PC-9 (cell line): ENCODE measurements at regions not wholly inside any gene's neighbourhood (a gene's known extent, or its start where the extent isn't known, plus 50 kb on each side); places are given as distances from the start of the nearest gene placed in this dataset.

Experiments
- BruUV-seq: library from RNA; stranded (reverse); fragments of 400-500 nt; replicated peaks from 2 replicates; lab custom pipeline; 2021; lab: Mats Ljungman, UMichigan
- CTCF ChIA-PET: fragments of 300-600 bp; sonication (Branson Sonifier 250); formaldehyde crosslinking; loops from one replicate; lab custom pipeline; 2022; ENCODE audit warnings: antibody characterized with exemption; lab: Charles Lee
- POLR2A ChIA-PET: fragments of 300-600 bp; sonication (Branson Sonifier 250); formaldehyde crosslinking; loops from one replicate; lab custom pipeline; 2022; ENCODE audit warnings: antibody characterized with exemption; ENCODE audit not compliant: unreplicated experiment; lab: Charles Lee
- DNase-seq, 2 experiments: peaks; one replicate each; pipeline versions ENCODE4 v3.0.0 to v3.0.0-alpha.2; 2015 to 2022; ENCODE audit warnings: mixed read lengths in 1 of 2
- H2AFZ ChIP-seq: fragments of 200-600 bp; sonication (generic); 2 replicates; pipeline ENCODE4 v1.8.1; 2017; ENCODE audit warnings: antibody characterized with exemption
- H3F3A ChIP-seq: fragments of 200-600 bp; sonication (generic); 2 replicates; pipeline ENCODE4 v1.8.1; 2017; ENCODE audit warnings: antibody characterized with exemption, mild to moderate bottlenecking, low read depth; ENCODE audit not compliant: insufficient read depth
- H3K27ac ChIP-seq: fragments of 200-600 bp; sonication (generic); 2 replicates; pipeline ENCODE4 v1.6.1; 2016; ENCODE audit warnings: mixed run types
- H3K27me3 ChIP-seq: fragments of 200-600 bp; sonication (generic); 2 replicates; pipeline ENCODE4 v1.6.1; 2016; ENCODE audit warnings: low read depth, mixed run types; ENCODE audit not compliant: insufficient read depth
- H3K36me3 ChIP-seq: fragments of 200-600 bp; sonication (generic); 2 replicates; pipeline ENCODE4 v1.6.1; 2016; ENCODE audit warnings: low read depth, mixed run types
- H3K4me1 ChIP-seq: fragments of 200-600 bp; sonication (generic); replicated peaks from 2 replicates; pipeline ENCODE4 v1.6.1; 2016; ENCODE audit warnings: mixed run types; ENCODE audit not compliant: insufficient read depth
- H3K4me2 ChIP-seq: fragments of 200-600 bp; sonication (generic); 2 replicates; pipeline ENCODE4 v1.6.1; 2017; ENCODE audit warnings: mixed run types
- H3K4me3 ChIP-seq: fragments of 200-600 bp; sonication (generic); 2 replicates; pipeline ENCODE4 v1.6.1; 2016; ENCODE audit warnings: mixed run types
- H3K79me2 ChIP-seq: fragments of 200-600 bp; sonication (generic); 2 replicates; pipeline ENCODE4 v1.6.1; 2017; ENCODE audit warnings: low read depth, mixed run types
- H3K9me2 ChIP-seq: fragments of 200-600 bp; sonication (generic); 2 replicates; pipeline ENCODE4 v1.8.1; 2017; ENCODE audit warnings: mild to moderate bottlenecking; ENCODE audit not compliant: insufficient read depth
- H3K9me3 ChIP-seq: fragments of 200-600 bp; sonication (generic); 2 replicates; pipeline ENCODE4 v1.8.1; 2016; ENCODE audit warnings: low read depth; ENCODE audit not compliant: insufficient read depth
- H4K20me1 ChIP-seq: fragments of 200-600 bp; sonication (generic); 2 replicates; pipeline ENCODE4 v1.8.1; 2017; ENCODE audit not compliant: insufficient read depth
- EZH2 ChIP-seq: fragments of 200-600 bp; sonication (generic); IDR thresholded peaks from 2 replicates; pipeline ENCODE4 v1.8.0; 2017; ENCODE audit warnings: antibody characterized with exemption, low read depth
- intact Hi-C: fragments of 100-400 bp; cut with micrococcal nuclease; formaldehyde crosslinking; loops from one replicate; pipeline ENCODE4 v1.10.0; 2022; ENCODE audit not compliant: unreplicated experiment
- TF ChIP-seq, protein P1 (sequence below): fragments of 200-600 bp; sonication (generic); conservative IDR thresholded peaks from 2 replicates; pipeline ENCODE4 v1.6.1; 2017; ENCODE audit warnings: mixed run types, antibody characterized with exemption, mild to moderate bottlenecking, moderate library complexity

DNA sequence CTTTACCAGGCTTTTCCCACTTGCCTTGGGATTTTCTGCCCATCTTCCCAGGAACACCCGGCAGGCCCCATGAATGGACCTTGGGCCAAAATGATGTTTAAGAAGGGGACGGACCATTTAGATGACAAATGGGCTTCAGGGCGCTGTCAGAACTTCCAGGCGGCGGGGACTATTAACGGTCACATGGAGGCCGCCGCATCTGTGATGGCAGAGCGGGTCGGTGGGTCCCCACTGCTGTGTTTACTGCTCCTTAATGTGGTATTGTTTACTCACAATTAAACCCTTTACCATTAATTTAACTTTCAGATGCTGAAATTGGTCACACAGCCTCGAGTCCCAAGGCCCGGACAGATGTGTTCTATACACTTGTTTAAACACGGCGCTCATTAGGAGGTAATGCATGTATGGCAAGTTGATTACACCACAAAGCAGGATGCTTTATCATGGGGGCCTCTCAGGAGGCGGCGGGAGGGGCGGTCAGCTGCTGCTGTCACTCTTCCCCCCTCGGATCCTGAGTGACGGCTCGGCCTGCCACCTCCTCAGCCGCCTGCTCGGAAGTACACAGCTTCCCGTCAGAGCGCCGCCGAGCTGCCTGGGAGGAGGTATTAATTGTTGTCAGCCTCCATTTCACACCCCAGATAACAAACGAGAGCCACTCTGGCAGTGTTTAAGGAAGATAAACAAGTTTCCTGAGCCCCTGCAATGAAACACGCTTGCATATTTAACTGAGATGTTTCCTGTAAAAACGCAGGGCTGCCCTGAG lies 83.9 kb upstream of the IRX3 start:
- POLR2A ChIA-PET = no interaction called here
- CTCF ChIA-PET = no interaction called here
- H3K27ac ChIP-seq = no peak overlapping the region
- no peaks in the 10 kb centered on the region for H3K9me3 ChIP-seq
- TF ChIP-seq EZH2 = no peak
- TF ChIP-seq, protein P1, sequence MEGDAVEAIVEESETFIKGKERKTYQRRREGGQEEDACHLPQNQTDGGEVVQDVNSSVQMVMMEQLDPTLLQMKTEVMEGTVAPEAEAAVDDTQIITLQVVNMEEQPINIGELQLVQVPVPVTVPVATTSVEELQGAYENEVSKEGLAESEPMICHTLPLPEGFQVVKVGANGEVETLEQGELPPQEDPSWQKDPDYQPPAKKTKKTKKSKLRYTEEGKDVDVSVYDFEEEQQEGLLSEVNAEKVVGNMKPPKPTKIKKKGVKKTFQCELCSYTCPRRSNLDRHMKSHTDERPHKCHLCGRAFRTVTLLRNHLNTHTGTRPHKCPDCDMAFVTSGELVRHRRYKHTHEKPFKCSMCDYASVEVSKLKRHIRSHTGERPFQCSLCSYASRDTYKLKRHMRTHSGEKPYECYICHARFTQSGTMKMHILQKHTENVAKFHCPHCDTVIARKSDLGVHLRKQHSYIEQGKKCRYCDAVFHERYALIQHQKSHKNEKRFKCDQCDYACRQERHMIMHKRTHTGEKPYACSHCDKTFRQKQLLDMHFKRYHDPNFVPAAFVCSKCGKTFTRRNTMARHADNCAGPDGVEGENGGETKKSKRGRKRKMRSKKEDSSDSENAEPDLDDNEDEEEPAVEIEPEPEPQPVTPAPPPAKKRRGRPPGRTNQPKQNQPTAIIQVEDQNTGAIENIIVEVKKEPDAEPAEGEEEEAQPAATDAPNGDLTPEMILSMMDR = no peak
- no TSS peak for BruUV-seq
- H3K4me2 ChIP-seq = no peak overlapping the region
- H3K79me2 ChIP-seq = no peaks in the 10 kb centered on the region
- DNase-seq = no peak
- no peak overlapping the region for H2AFZ ChIP-seq
- H4K20me1 ChIP-seq = no peaks in the 10 kb centered on the region
- no peaks in the 10 kb centered on the region for H3K36me3 ChIP-seq
- no peaks in the 10 kb centered on the region for H3K27me3 ChIP-seq
- H3K4me1 ChIP-seq = no peaks in the 10 kb centered on the region
- H3K4me3 ChIP-seq = no peak overlapping the region
- intact Hi-C loops = no loop called here
- H3F3A ChIP-seq = no peaks in the 10 kb centered on the region
- no peaks in the 10 kb centered on the region for H3K9me2 ChIP-seq

DNA sequence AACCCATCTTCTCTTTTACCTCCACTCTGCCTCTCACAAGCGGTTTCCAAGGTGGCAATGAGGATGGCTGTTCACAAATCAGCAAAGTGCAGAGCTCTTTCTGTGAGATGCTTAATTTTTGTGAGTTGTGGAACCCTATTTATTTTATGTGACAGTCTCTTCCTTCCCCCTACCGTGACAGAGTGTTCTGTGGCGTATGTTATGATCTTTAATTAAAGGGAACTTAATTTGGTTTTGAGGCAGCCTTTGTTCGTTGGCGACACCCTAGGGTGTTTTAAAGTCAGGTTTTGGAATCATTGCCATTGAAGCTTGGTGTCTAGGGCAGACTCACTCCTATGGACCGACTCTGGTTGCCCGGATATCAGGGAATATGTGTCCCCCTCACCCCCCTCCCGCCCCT lies 83.3 kb upstream of the IRX3 start:
- H3K9me2 ChIP-seq = no peaks in the 10 kb centered on the region
- no peak overlapping the region for H3K4me2 ChIP-seq
- no peaks in the 10 kb centered on the region for H3K79me2 ChIP-seq
- no TSS peak for BruUV-seq
- no peaks in the 10 kb centered on the region for H3K4me1 ChIP-seq
- no peak overlapping the region for H3K27ac ChIP-seq
- no peaks in the 10 kb centered on the region for H3F3A ChIP-seq
- no peaks in the 10 kb centered on the region for H4K20me1 ChIP-seq
- intact Hi-C loops = no loop called here
- TF ChIP-seq, protein P1 = no peak
- no peak for TF ChIP-seq EZH2
- no peaks in the 10 kb centered on the region for H3K36me3 ChIP-seq
- H3K9me3 ChIP-seq = no peaks in the 10 kb centered on the region
- no peak overlapping the region for H3K4me3 ChIP-seq
- CTCF ChIA-PET = no interaction called here
- no peak for DNase-seq
- POLR2A ChIA-PET = no interaction called here
- H2AFZ ChIP-seq = no peak overlapping the region
- no peaks in the 10 kb centered on the region for H3K27me3 ChIP-seq

GRCh38 chr16:54366943-54367342 lies 80.4 kb upstream of the IRX3 start:
- no TSS peak for BruUV-seq
- no peak overlapping the region for H3K4me2 ChIP-seq
- H3K9me2 ChIP-seq = no peaks in the 10 kb centered on the region
- H3K9me3 ChIP-seq = no peaks in the 10 kb centered on the region
- no peaks in the 10 kb centered on the region for H3K27me3 ChIP-seq
- no peaks in the 10 kb centered on the region for H3F3A ChIP-seq
- DNase-seq = no peak
- CTCF ChIA-PET = no interaction called here
- TF ChIP-seq, protein P1 = no peak
- TF ChIP-seq EZH2 = no peak
- intact Hi-C loops = no loop called here
- H3K27ac ChIP-seq = no peak overlapping the region
- POLR2A ChIA-PET = no interaction called here
- H3K4me3 ChIP-seq = no peak overlapping the region
- no peaks in the 10 kb centered on the region for H3K79me2 ChIP-seq
- no peaks in the 10 kb centered on the region for H3K36me3 ChIP-seq
- H4K20me1 ChIP-seq = no peaks in the 10 kb centered on the region
- no peaks in the 10 kb centered on the region for H3K4me1 ChIP-seq
- H2AFZ ChIP-seq = no peak overlapping the region
